AG04449 (cell line): ENCODE measurements at regions not wholly inside any gene's neighbourhood (a gene's known extent, or its start where the extent isn't known, plus 50 kb on each side); places are given as distances from the start of the nearest gene placed in this dataset.

ENCODE experiments used
- CTCF ChIA-PET: fragments of 350-600 bp; formaldehyde crosslinking; extraction: SDS; loops from one replicate; lab custom pipeline; 2021; ENCODE audit warnings: antibody characterized with exemption; lab: Yijun Ruan, JAX
- POLR2A ChIA-PET: fragments of 400-600, 350-600 bp; formaldehyde crosslinking; extraction: SDS; loops from one replicate; lab custom pipeline; 2020; ENCODE audit warnings: antibody characterized with exemption, inconsistent platforms; lab: Yijun Ruan, JAX
- DNase-seq: peaks from one replicate; pipeline ENCODE4 v3.0.0-alpha.2; 2010; ENCODE audit warnings: low read depth, low spot score
- H3K4me3 ChIP-seq: 2 replicates; pipeline ENCODE4 v1.5.1; 2011; ENCODE audit warnings: low read depth, mild to moderate bottlenecking, control low read depth, low read length
- TF ChIP-seq, protein P1 (sequence below): IDR thresholded peaks from one replicate; pipeline ENCODE4 v1.5.1; 2011; ENCODE audit warnings: mild to moderate bottlenecking, moderate library complexity, low read length, control low read depth, inconsistent platforms; ENCODE audit not compliant: insufficient read depth; ENCODE audit errors: missing control alignments

DNA sequence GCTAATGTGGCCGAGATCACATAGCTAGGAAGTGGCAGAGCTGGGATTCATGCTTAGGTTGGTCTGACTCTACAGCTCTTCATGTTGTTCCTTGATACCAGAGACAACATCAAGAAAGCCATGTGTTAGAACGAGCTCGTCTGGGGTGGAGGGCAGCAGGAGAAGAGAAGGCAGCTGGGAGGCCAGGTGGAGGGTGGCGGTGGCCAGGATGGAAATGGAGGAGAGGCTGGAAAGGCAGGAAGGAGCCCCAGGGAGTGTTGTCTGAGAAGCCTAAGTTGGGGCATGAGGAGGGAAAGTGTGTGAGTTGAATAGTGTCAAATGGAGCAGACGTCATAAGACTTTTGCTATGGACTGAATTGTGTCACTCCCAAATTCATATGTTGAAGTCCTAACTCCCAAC is 315.3 kb downstream of the GADD45G start:
- CTCF ChIA-PET: no interaction called here
- no peak overlapping the region for H3K4me3 ChIP-seq
- POLR2A ChIA-PET: no interaction called here
- TF ChIP-seq, protein P1, sequence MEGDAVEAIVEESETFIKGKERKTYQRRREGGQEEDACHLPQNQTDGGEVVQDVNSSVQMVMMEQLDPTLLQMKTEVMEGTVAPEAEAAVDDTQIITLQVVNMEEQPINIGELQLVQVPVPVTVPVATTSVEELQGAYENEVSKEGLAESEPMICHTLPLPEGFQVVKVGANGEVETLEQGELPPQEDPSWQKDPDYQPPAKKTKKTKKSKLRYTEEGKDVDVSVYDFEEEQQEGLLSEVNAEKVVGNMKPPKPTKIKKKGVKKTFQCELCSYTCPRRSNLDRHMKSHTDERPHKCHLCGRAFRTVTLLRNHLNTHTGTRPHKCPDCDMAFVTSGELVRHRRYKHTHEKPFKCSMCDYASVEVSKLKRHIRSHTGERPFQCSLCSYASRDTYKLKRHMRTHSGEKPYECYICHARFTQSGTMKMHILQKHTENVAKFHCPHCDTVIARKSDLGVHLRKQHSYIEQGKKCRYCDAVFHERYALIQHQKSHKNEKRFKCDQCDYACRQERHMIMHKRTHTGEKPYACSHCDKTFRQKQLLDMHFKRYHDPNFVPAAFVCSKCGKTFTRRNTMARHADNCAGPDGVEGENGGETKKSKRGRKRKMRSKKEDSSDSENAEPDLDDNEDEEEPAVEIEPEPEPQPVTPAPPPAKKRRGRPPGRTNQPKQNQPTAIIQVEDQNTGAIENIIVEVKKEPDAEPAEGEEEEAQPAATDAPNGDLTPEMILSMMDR: no peak
- DNase-seq: no peak

DNA sequence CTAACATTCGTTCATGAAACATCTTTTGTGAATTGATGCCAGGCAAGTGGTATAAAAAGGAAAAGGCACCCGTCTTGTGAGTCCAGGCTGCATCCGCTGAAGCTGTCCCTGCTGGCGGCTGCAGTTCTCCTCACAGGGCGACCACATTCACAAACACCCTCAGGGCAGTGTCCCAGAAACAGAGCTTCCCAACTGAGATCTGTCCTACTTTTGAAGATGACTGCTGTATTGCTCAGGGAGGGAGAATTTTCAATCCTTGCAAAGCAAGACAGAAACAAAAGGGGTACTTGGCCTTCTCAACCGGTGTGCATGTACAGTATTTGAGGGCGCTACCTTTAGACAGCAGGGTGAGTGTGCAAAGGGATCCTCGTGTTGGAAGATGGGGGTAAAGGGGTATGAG is 316.1 kb downstream of the GADD45G start:
- no peak overlapping the region for H3K4me3 ChIP-seq
- ChIA-PET CTCF (no interaction called here), POLR2A (no interaction called here)
- DNase-seq: no peak
- TF ChIP-seq, protein P1: no peak

DNA sequence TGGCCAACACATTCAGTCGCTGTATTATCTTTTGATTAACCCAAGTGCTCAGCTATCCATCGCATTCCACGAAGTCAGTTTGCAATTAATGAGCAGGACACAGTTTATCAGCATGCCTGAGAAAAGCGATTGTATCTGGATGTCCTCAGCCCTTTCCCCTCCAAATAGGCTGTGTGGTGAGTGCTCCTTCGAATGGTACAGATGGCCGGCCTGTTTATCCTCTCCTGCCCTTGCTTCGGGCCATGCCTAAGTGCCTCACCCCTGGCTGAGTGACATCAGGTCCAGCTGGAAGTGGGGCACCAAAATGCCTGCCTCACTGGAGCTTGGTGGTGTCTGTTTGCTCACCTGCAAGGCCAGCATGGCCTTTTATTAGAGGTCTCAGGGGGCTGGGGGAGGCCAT is 317.3 kb downstream of the GADD45G start:
- POLR2A ChIA-PET: no interaction called here
- H3K4me3 ChIP-seq: no peak overlapping the region
- no peak for DNase-seq
- TF ChIP-seq, protein P1: no peak
- CTCF ChIA-PET: no interaction called here

DNA sequence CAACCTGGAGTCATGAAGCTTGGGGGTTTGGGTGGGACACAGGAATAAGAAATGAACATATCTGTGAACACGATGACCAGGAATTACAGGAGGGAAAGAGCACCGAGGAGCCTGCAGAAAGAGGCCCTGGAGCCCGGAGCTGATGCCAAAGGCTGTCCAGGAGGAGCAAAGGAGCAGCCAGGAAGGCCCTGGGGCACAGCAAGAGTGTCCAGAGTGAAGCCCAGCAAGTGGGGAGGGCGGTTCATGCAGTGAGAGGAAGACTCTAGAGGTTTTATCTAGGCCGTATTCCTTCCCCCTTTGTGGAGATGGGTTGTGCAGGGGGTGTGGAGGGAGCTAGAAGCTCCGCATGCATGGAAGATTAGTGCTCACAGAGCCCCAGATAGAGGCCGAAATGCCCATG is 318.4 kb downstream of the GADD45G start:
- ChIA-PET CTCF (interaction anchor here (1.3 kb wide), 1 partner anchor 12 kb away, joined by 3 read pairs; no protein-coding TSS in a partner anchor), POLR2A (no interaction called here)
- H3K4me3 ChIP-seq: no peak overlapping the region
- no peak for DNase-seq
- TF ChIP-seq, protein P1: no peak

DNA sequence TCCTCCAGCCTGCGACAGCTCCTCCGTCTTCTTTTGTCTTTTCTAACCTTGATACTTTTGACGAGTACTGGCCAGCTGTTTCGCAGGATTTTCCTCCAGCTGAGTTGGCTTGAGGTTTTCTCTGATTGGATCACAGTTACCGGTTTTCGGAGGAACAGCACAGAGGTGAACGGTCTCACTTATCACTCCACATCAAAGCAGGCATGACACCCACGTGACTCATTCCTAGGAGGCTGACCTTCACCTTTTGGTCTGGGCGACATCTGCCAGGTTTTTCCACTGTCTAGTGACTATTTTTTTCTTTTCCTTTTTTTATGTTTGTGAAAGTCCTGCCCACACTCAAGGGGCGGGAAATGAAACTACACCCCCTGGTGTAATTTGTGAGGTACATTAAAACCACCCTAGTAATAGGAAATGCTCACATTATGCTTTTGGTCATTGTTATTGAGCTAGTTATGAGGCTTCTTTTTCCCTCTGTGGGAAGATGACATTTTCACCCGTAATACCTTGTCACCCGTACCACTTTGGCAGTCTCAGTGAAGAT is 319.2 kb downstream of the GADD45G start:
- no peak for DNase-seq
- POLR2A ChIA-PET: no interaction called here
- CTCF ChIA-PET: interaction anchor here (1.3 kb wide), 1 partner anchor 12 kb away, joined by 3 read pairs; no protein-coding TSS in a partner anchor
- H3K4me3 ChIP-seq: no peak overlapping the region
- TF ChIP-seq, protein P1: no peak

DNA sequence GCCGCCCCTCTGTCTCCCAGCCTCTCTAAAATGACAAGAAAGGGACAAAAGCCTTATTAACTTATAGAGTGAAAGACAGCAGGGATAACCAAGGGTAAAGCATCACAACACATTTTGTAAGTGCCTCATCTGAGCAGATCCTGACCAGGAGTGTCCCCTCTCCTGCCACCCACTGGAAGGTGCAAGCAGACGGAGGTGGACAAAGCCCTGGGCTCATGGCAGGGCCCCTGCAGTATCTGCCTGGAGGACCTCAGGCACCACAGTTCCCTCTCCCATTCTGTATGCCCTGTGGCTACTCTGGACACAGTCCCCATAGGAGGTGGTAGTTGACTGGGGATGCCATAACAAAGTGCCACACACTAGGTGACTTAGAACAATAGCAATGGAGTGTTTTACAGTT is 319.8 kb downstream of the GADD45G start:
- no peak for DNase-seq
- H3K4me3 ChIP-seq: no peak overlapping the region
- POLR2A ChIA-PET: no interaction called here
- TF ChIP-seq, protein P1: no peak
- CTCF ChIA-PET: no interaction called here
